ENCODE measurements at regions not wholly inside any gene's neighbourhood (a gene's known extent, or its start where the extent isn't known, plus 50 kb on each side); places are given as distances from the start of the nearest gene placed in this dataset.

- Mint-ChIP-seq H3K4me3 (no peak overlapping the region), H3K27me3 (no peaks in the 10 kb centered on the region), H3K9me3 (peaks cover 2% of the 10 kb centered on the region), H3K27ac (no peak overlapping the region), H3K4me1 (ENCODE audit: low read depth) (no peaks in the 10 kb centered on the region), H3K36me3 (ENCODE audit: low read depth) (no peaks in the 10 kb centered on the region)
- intact Hi-C loops (cut with micrococcal nuclease): no loop called here
Measured at GRCh38 chr5:121304838-121305237, 546.8 kb upstream of the FTMT start.

- intact Hi-C loops (cut with micrococcal nuclease): no loop called here
- Mint-ChIP-seq H3K27me3 (no peaks in the 10 kb centered on the region), H3K4me3 (no peak overlapping the region), H3K9me3 (peaks cover 56% of the 10 kb centered on the region), H3K4me1 (ENCODE audit: low read depth) (no peaks in the 10 kb centered on the region), H3K36me3 (ENCODE audit: low read depth) (no peaks in the 10 kb centered on the region), H3K27ac (no peak overlapping the region)
Measured at GRCh38 chr5:121313886-121314285, 537.8 kb upstream of the FTMT start.

- H3K9me3 Mint-ChIP-seq: peaks cover 54% of the 10 kb centered on the region
- H3K4me1 Mint-ChIP-seq (ENCODE audit: low read depth): no peaks in the 10 kb centered on the region
- H3K27ac Mint-ChIP-seq: no peak overlapping the region
- no peaks in the 10 kb centered on the region for H3K27me3 Mint-ChIP-seq
- no peak overlapping the region for H3K4me3 Mint-ChIP-seq
- intact Hi-C loops (cut with micrococcal nuclease): no loop called here
- H3K36me3 Mint-ChIP-seq (ENCODE audit: low read depth): no peaks in the 10 kb centered on the region
Measured at GRCh38 chr5:121315786-121316185, 535.9 kb upstream of the FTMT start.

- no peaks in the 10 kb centered on the region for H3K4me1 Mint-ChIP-seq (ENCODE audit: low read depth)
- H3K27me3 Mint-ChIP-seq: no peaks in the 10 kb centered on the region
- H3K36me3 Mint-ChIP-seq (ENCODE audit: low read depth): no peaks in the 10 kb centered on the region
- intact Hi-C loops (cut with micrococcal nuclease): no loop called here
- no peak overlapping the region for H3K27ac Mint-ChIP-seq
- no peak overlapping the region for H3K4me3 Mint-ChIP-seq
- peaks cover 48% of the 10 kb centered on the region for H3K9me3 Mint-ChIP-seq
Measured at GRCh38 chr5:121319292-121319691, 532.4 kb upstream of the FTMT start.

GRCh38 chr5:121325930-121326329, 525.8 kb upstream of the FTMT start:
- no peaks in the 10 kb centered on the region for H3K27me3 Mint-ChIP-seq

GRCh38 chr5:121350181-121350930, 501.3 kb upstream of the FTMT start:
- Mint-ChIP-seq H3K27me3 (no peaks in the 10 kb centered on the region), H3K36me3 (ENCODE audit: low read depth) (no peaks in the 10 kb centered on the region), H3K4me1 (ENCODE audit: low read depth) (no peaks in the 10 kb centered on the region), H3K4me3 (no peak overlapping the region), H3K9me3 (no peaks in the 10 kb centered on the region), H3K27ac (no peak overlapping the region)
- intact Hi-C loops (cut with micrococcal nuclease): no loop called here

More at GRCh38 chr5:121325930-121326329, 525.8 kb upstream of the FTMT start:
- no peaks in the 10 kb centered on the region for H3K36me3 Mint-ChIP-seq (ENCODE audit: low read depth)
- no peaks in the 10 kb centered on the region for H3K4me1 Mint-ChIP-seq (ENCODE audit: low read depth)
- H3K9me3 Mint-ChIP-seq: peaks cover 2% of the 10 kb centered on the region
- intact Hi-C loops (cut with micrococcal nuclease): no loop called here
- H3K4me3 Mint-ChIP-seq: no peak overlapping the region
- H3K27ac Mint-ChIP-seq: no peak overlapping the region

GRCh38 chr5:121366515-121366914, 485.2 kb upstream of the FTMT start:
- intact Hi-C loops (cut with micrococcal nuclease): no loop called here
- no peaks in the 10 kb centered on the region for H3K4me1 Mint-ChIP-seq (ENCODE audit: low read depth)
- H3K36me3 Mint-ChIP-seq (ENCODE audit: low read depth): no peaks in the 10 kb centered on the region
- H3K27ac Mint-ChIP-seq: no peak overlapping the region
- no peak overlapping the region for H3K4me3 Mint-ChIP-seq
- H3K27me3 Mint-ChIP-seq: no peaks in the 10 kb centered on the region
- peaks cover 9% of the 10 kb centered on the region for H3K9me3 Mint-ChIP-seq

- Mint-ChIP-seq H3K36me3 (ENCODE audit: low read depth) (no peaks in the 10 kb centered on the region), H3K9me3 (peaks cover 12% of the 10 kb centered on the region), H3K27me3 (no peaks in the 10 kb centered on the region), H3K4me1 (ENCODE audit: low read depth) (no peaks in the 10 kb centered on the region), H3K4me3 (no peak overlapping the region), H3K27ac (no peak overlapping the region)
- intact Hi-C loops (cut with micrococcal nuclease): no loop called here
Measured at GRCh38 chr5:121373371-121373770, 478.3 kb upstream of the FTMT start.

GRCh38 chr5:121377461-121377860, 474.2 kb upstream of the FTMT start:
- Mint-ChIP-seq H3K9me3 (peaks cover 9% of the 10 kb centered on the region), H3K27me3 (no peaks in the 10 kb centered on the region), H3K4me1 (ENCODE audit: low read depth) (no peaks in the 10 kb centered on the region), H3K27ac (no peak overlapping the region), H3K36me3 (ENCODE audit: low read depth) (no peaks in the 10 kb centered on the region), H3K4me3 (no peak overlapping the region)
- intact Hi-C loops (cut with micrococcal nuclease): no loop called here

- Mint-ChIP-seq H3K27me3 (no peaks in the 10 kb centered on the region), H3K36me3 (ENCODE audit: low read depth) (no peaks in the 10 kb centered on the region), H3K4me3 (no peak overlapping the region), H3K9me3 (peaks cover 3% of the 10 kb centered on the region), H3K4me1 (ENCODE audit: low read depth) (no peaks in the 10 kb centered on the region), H3K27ac (no peak overlapping the region)
- intact Hi-C loops (cut with micrococcal nuclease): no loop called here
Measured at GRCh38 chr5:121378046-121378445, 473.6 kb upstream of the FTMT start.

- Mint-ChIP-seq H3K36me3 (ENCODE audit: low read depth) (no peaks in the 10 kb centered on the region), H3K4me3 (no peak overlapping the region), H3K27me3 (no peaks in the 10 kb centered on the region), H3K27ac (no peak overlapping the region), H3K4me1 (ENCODE audit: low read depth) (no peaks in the 10 kb centered on the region), H3K9me3 (no peaks in the 10 kb centered on the region)
- intact Hi-C loops (cut with micrococcal nuclease): no loop called here
Measured at GRCh38 chr5:121378559-121379359, 472.9 kb upstream of the FTMT start.

GRCh38 chr5:121380066-121380465, 471.6 kb upstream of the FTMT start:
- no peaks in the 10 kb centered on the region for H3K9me3 Mint-ChIP-seq
- H3K4me3 Mint-ChIP-seq: no peak overlapping the region
- no peak overlapping the region for H3K27ac Mint-ChIP-seq

GRCh38 chr5:121384359-121384758, 467.3 kb upstream of the FTMT start:
- no peaks in the 10 kb centered on the region for H3K36me3 Mint-ChIP-seq (ENCODE audit: low read depth)
- H3K4me3 Mint-ChIP-seq: no peak overlapping the region

More at GRCh38 chr5:121380066-121380465, 471.6 kb upstream of the FTMT start:
- no peaks in the 10 kb centered on the region for H3K27me3 Mint-ChIP-seq
- no peaks in the 10 kb centered on the region for H3K36me3 Mint-ChIP-seq (ENCODE audit: low read depth)
- no peaks in the 10 kb centered on the region for H3K4me1 Mint-ChIP-seq (ENCODE audit: low read depth)
- intact Hi-C loops (cut with micrococcal nuclease): no loop called here

GRCh38 chr5:121386334-121386733, 465.3 kb upstream of the FTMT start:
- H3K27ac Mint-ChIP-seq: no peak overlapping the region

More at GRCh38 chr5:121384359-121384758, 467.3 kb upstream of the FTMT start:
- Mint-ChIP-seq H3K27me3 (no peaks in the 10 kb centered on the region), H3K9me3 (no peaks in the 10 kb centered on the region), H3K27ac (no peak overlapping the region), H3K4me1 (ENCODE audit: low read depth) (no peaks in the 10 kb centered on the region)
- intact Hi-C loops (cut with micrococcal nuclease): no loop called here

More at GRCh38 chr5:121386334-121386733, 465.3 kb upstream of the FTMT start:
- Mint-ChIP-seq H3K36me3 (ENCODE audit: low read depth) (no peaks in the 10 kb centered on the region), H3K9me3 (no peaks in the 10 kb centered on the region), H3K27me3 (no peaks in the 10 kb centered on the region), H3K4me3 (no peak overlapping the region), H3K4me1 (ENCODE audit: low read depth) (no peaks in the 10 kb centered on the region)
- intact Hi-C loops (cut with micrococcal nuclease): no loop called here
